ENCODE measurements at regions not wholly inside any gene's neighbourhood (a gene's known extent, or its start where the extent isn't known, plus 50 kb on each side); places are given as distances from the start of the nearest gene placed in this dataset.

- no peak for TF ChIP-seq CTCF (IDR thresholded peaks at IDR 0.05; ENCODE audit: control insufficient read depth, extremely low read depth, insufficient read depth)
- H3K4me3 ChIP-seq (ENCODE audit: low read depth, low read length), result no peak overlapping the region
- no peak for DNase-seq (ENCODE audit: low read depth)
These were observed 217.4 kb upstream of the GMDS start for GRCh38 chr6:2462831-2463230.

GRCh38 chr6:2460216-2460745, 214.9 kb upstream of the GMDS start:
- no peak overlapping the region for H3K4me3 ChIP-seq (ENCODE audit: low read depth, low read length)
- DNase-seq (ENCODE audit: low read depth), result no peak
- no peak for TF ChIP-seq CTCF (IDR thresholded peaks at IDR 0.05; ENCODE audit: control insufficient read depth, extremely low read depth, insufficient read depth)

- no peak for DNase-seq (ENCODE audit: low read depth)
- TF ChIP-seq CTCF (IDR thresholded peaks at IDR 0.05; ENCODE audit: control insufficient read depth, extremely low read depth, insufficient read depth), result no peak
These were observed 208.8 kb upstream of the GMDS start for GRCh38 chr6:2454180-2454579.

GRCh38 chr6:2450546-2450945, 205.1 kb upstream of the GMDS start:
- no peak overlapping the region for H3K4me3 ChIP-seq (ENCODE audit: low read depth, low read length)
- no peak for DNase-seq (ENCODE audit: low read depth)
- no peak for TF ChIP-seq CTCF (IDR thresholded peaks at IDR 0.05; ENCODE audit: control insufficient read depth, extremely low read depth, insufficient read depth)

More at GRCh38 chr6:2454180-2454579, 208.8 kb upstream of the GMDS start:
- no peak overlapping the region for H3K4me3 ChIP-seq (ENCODE audit: low read depth, low read length)

- DNase-seq (ENCODE audit: low read depth), result no peak
- no peak for TF ChIP-seq CTCF (IDR thresholded peaks at IDR 0.05; ENCODE audit: control insufficient read depth, extremely low read depth, insufficient read depth)
- no peak overlapping the region for H3K4me3 ChIP-seq (ENCODE audit: low read depth, low read length)
These were observed 204.2 kb upstream of the GMDS start for GRCh38 chr6:2449572-2449940.

GRCh38 chr6:2448826-2449571, 203.6 kb upstream of the GMDS start:
- no peak overlapping the region for H3K4me3 ChIP-seq (ENCODE audit: low read depth, low read length)
- peak; percentile 77 for TF ChIP-seq CTCF (IDR thresholded peaks at IDR 0.05; ENCODE audit: control insufficient read depth, extremely low read depth, insufficient read depth)
- peak; percentile 61 for DNase-seq (ENCODE audit: low read depth)

GRCh38 chr6:2447931-2448330, 202.5 kb upstream of the GMDS start:
- DNase-seq (ENCODE audit: low read depth), result peak; percentile 50
- no peak for TF ChIP-seq CTCF (IDR thresholded peaks at IDR 0.05; ENCODE audit: control insufficient read depth, extremely low read depth, insufficient read depth)
- H3K4me3 ChIP-seq (ENCODE audit: low read depth, low read length), result no peak overlapping the region

Measured in LNCaP clone FGC (cell line).